Liver (tissue), 3 donors: ENCODE measurements at regions not wholly inside any gene's neighbourhood (a gene's known extent, or its start where the extent isn't known, plus 50 kb on each side); places are given as distances from the start of the nearest gene placed in this dataset.

Experiments used
- EGR1 ChIP-seq, 2 donors: IDR thresholded peaks; 2 replicates each; pipeline ENCODE4 v1.6.1; 2016 to 2018; ENCODE audit warnings: antibody characterized with exemption in 2 of 2, low read depth in 2 of 2
- FOXA1 ChIP-seq: IDR thresholded peaks from 2 replicates; pipeline ENCODE4 v1.6.1; 2016; ENCODE audit warnings: antibody characterized with exemption
- FOXA2 ChIP-seq: IDR thresholded peaks from 2 replicates; pipeline ENCODE4 v1.6.1; 2016; ENCODE audit warnings: antibody characterized with exemption
- GABPA ChIP-seq, 2 donors: IDR thresholded peaks in 1 of 2; conservative IDR thresholded peaks in 1 of 2; 2 replicates each; pipeline ENCODE4 v1.6.1; 2016; ENCODE audit warnings: antibody characterized with exemption in 2 of 2, mild to moderate bottlenecking in 1 of 2, moderate library complexity in 1 of 2
- JUND ChIP-seq, 2 donors: IDR thresholded peaks; 2 replicates each; pipeline ENCODE4 v1.6.1; 2016; ENCODE audit warnings: antibody characterized with exemption in 2 of 2
- RAD21 ChIP-seq, 2 donors: IDR thresholded peaks; 2 replicates each; pipeline ENCODE4 v1.6.1; 2016; ENCODE audit warnings: antibody characterized with exemption in 2 of 2, mild to moderate bottlenecking in 2 of 2
- SP1 ChIP-seq: IDR thresholded peaks from 2 replicates; pipeline ENCODE4 v1.6.1; 2018; ENCODE audit warnings: antibody characterized with exemption, mild to moderate bottlenecking
- TAF1 ChIP-seq: conservative IDR thresholded peaks from 2 replicates; pipeline ENCODE4 v1.6.1; 2016; ENCODE audit warnings: antibody characterized with exemption, mild to moderate bottlenecking
- YY1 ChIP-seq: IDR thresholded peaks from 2 replicates; pipeline ENCODE4 v1.6.1; 2016; ENCODE audit warnings: antibody characterized with exemption, mild to moderate bottlenecking
- TF ChIP-seq, protein P1 (sequence below): fragments of 150-350 bp; IDR thresholded peaks from 2 replicates; pipeline ENCODE4 v1.5.1; 2017; ENCODE audit warnings: improper control_type of control experiment, low read depth, low read length; ENCODE audit not compliant: missing input control
- TF ChIP-seq, protein P2 (sequence below): IDR thresholded peaks from 2 replicates; pipeline ENCODE4 v1.6.1; 2016; ENCODE audit warnings: antibody characterized with exemption
- TF ChIP-seq, protein P3 (sequence below): IDR thresholded peaks from 2 replicates; pipeline ENCODE4 v1.6.1; 2016; ENCODE audit warnings: antibody characterized with exemption, mild to moderate bottlenecking
- TF ChIP-seq, protein P4 (sequence below): IDR thresholded peaks from 2 replicates; pipeline ENCODE4 v1.6.1; 2016; ENCODE audit warnings: antibody characterized with exemption
- TF ChIP-seq, protein P5 (sequence below): IDR thresholded peaks from 2 replicates; pipeline ENCODE4 v1.6.1; 2016; ENCODE audit warnings: antibody characterized with exemption
- donor health status: healthy.
- donor health status: healthy.

DNA sequence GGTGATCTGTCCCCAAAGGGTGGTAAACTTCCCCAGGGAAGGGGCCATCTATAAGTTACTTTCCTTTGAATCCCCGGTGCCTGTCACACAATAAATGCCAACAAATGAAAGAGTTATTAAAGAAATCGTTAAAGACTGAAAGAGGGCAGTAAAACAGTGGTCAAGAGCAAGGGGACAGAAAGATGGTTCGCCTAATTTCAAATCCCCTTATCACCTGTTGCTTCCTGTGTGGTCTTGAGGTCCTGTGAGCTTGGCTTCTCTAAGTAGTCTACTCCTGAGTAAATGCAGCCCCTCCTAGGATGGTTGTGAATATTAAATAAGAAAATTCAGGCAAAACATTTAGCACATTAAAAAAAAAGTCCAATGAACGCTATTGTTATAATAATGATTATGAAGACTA lies 225.7 kb upstream of the ADAMTS9 start:
- TF ChIP-seq, protein P1, sequence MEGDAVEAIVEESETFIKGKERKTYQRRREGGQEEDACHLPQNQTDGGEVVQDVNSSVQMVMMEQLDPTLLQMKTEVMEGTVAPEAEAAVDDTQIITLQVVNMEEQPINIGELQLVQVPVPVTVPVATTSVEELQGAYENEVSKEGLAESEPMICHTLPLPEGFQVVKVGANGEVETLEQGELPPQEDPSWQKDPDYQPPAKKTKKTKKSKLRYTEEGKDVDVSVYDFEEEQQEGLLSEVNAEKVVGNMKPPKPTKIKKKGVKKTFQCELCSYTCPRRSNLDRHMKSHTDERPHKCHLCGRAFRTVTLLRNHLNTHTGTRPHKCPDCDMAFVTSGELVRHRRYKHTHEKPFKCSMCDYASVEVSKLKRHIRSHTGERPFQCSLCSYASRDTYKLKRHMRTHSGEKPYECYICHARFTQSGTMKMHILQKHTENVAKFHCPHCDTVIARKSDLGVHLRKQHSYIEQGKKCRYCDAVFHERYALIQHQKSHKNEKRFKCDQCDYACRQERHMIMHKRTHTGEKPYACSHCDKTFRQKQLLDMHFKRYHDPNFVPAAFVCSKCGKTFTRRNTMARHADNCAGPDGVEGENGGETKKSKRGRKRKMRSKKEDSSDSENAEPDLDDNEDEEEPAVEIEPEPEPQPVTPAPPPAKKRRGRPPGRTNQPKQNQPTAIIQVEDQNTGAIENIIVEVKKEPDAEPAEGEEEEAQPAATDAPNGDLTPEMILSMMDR = no peak
- TF ChIP-seq GABPA (IDR thresholded peaks at IDR 0.05 in 1 of 2, conservative IDR thresholded peaks at IDR 0.05 in 1 of 2) = no peak
- TF ChIP-seq, protein P2, sequence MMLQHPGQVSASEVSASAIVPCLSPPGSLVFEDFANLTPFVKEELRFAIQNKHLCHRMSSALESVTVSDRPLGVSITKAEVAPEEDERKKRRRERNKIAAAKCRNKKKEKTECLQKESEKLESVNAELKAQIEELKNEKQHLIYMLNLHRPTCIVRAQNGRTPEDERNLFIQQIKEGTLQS = no peak
- no peak for TF ChIP-seq TAF1
- TF ChIP-seq, protein P3, sequence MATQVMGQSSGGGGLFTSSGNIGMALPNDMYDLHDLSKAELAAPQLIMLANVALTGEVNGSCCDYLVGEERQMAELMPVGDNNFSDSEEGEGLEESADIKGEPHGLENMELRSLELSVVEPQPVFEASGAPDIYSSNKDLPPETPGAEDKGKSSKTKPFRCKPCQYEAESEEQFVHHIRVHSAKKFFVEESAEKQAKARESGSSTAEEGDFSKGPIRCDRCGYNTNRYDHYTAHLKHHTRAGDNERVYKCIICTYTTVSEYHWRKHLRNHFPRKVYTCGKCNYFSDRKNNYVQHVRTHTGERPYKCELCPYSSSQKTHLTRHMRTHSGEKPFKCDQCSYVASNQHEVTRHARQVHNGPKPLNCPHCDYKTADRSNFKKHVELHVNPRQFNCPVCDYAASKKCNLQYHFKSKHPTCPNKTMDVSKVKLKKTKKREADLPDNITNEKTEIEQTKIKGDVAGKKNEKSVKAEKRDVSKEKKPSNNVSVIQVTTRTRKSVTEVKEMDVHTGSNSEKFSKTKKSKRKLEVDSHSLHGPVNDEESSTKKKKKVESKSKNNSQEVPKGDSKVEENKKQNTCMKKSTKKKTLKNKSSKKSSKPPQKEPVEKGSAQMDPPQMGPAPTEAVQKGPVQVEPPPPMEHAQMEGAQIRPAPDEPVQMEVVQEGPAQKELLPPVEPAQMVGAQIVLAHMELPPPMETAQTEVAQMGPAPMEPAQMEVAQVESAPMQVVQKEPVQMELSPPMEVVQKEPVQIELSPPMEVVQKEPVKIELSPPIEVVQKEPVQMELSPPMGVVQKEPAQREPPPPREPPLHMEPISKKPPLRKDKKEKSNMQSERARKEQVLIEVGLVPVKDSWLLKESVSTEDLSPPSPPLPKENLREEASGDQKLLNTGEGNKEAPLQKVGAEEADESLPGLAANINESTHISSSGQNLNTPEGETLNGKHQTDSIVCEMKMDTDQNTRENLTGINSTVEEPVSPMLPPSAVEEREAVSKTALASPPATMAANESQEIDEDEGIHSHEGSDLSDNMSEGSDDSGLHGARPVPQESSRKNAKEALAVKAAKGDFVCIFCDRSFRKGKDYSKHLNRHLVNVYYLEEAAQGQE = no peak
- no peak for TF ChIP-seq JUND (IDR thresholded peaks at IDR 0.05)
- TF ChIP-seq, protein P4, sequence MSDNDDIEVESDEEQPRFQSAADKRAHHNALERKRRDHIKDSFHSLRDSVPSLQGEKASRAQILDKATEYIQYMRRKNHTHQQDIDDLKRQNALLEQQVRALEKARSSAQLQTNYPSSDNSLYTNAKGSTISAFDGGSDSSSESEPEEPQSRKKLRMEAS = no peak
- TF ChIP-seq SP1 = no peak
- no peak for TF ChIP-seq EGR1 (IDR thresholded peaks at IDR 0.05; ENCODE audit: low read depth in 2 of 2)
- no peak for TF ChIP-seq YY1
- TF ChIP-seq RAD21 (IDR thresholded peaks at IDR 0.05) = no peak
- TF ChIP-seq FOXA1 = no peak
- no peak for TF ChIP-seq FOXA2
- TF ChIP-seq, protein P5, sequence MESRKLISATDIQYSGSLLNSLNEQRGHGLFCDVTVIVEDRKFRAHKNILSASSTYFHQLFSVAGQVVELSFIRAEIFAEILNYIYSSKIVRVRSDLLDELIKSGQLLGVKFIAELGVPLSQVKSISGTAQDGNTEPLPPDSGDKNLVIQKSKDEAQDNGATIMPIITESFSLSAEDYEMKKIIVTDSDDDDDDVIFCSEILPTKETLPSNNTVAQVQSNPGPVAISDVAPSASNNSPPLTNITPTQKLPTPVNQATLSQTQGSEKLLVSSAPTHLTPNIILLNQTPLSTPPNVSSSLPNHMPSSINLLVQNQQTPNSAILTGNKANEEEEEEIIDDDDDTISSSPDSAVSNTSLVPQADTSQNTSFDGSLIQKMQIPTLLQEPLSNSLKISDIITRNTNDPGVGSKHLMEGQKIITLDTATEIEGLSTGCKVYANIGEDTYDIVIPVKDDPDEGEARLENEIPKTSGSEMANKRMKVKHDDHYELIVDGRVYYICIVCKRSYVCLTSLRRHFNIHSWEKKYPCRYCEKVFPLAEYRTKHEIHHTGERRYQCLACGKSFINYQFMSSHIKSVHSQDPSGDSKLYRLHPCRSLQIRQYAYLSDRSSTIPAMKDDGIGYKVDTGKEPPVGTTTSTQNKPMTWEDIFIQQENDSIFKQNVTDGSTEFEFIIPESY = no peak
